Fibroblast of skin of scalp (primary cell): ENCODE measurements at regions not wholly inside any gene's neighbourhood (a gene's known extent, or its start where the extent isn't known, plus 50 kb on each side); places are given as distances from the start of the nearest gene placed in this dataset.
"Not testable (repeated sequence)": the region's sequence is repeated elsewhere in the genome, so short reads cannot be mapped to it uniquely, and the experiment has no call there.

ENCODE experiments used
- DNase-seq: peaks from one replicate; pipeline ENCODE4 v3.0.0-alpha.2; 2013

DNA sequence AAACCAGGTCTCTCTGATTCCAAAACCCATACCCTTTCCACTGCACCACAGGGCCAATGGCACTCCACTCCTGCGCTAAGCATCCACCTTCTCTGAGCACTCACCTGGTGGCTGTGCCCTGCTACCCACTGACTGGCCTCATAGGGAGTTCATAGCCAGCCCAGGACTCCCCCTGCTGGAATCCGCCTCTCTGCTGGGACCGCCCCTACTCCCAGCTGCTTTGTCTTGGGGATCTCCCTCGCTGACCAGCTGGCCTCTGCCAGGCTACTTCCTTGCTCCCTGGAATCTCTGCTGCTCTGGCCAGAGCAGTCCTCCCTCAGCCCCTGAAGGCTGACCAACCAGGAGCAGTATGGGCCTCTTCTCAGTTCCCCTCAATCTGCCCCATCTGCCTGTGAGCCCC, 129.7 kb downstream of the FAXC start:
- DNase-seq, result no peak

DNA sequence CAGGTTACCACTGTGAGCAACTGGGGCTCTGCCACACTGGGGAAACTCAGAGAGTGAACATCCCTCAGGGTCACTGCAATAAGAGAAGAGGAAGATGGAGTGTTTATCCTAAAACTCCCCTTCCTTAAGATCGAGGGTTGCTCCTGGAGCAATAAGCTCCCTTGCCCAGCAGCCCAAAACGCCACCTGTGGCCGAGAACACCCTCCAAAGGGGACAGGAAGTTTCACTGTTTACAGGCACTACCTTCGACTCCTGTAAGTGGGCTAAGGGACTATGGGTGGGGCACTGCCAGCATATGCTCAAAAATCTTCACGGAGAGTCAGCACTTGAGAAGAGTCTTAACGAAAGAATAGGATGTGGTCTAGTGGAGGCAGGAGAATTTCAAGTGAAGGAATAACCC, 132.5 kb downstream of the FAXC start:
- DNase-seq, result no peak

DNA sequence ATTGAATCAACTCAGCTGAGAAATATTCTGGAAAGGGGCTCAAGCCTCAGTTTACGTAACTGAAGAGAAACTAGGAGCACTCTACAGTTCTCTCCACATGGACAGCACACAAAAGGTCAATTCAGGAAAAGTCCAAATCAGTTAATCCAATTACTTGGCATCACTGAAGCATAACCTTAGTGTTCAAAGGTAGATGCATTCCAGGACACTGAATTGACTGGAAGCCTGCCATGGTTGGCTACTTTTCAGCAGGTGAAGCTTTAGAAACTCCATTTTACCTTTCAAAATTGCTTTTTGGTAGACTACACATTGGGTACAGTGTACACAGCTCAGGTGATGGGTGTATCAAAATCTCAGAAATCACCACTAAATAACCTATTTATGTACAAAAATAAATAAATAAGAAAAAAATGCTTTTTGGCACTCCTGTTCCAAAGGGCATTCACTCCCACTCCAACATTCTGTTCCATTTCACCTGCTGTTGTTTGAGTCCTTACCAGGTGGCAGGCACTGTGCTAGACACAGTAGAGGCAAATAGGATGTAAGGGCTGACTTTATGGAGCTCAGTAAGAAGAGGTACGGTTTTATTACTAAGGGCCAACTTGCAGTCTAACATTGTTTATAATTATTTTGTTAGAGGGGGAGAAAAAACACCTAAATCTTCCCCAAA, 153.4 kb downstream of the FAXC start:
- no peak for DNase-seq

DNA sequence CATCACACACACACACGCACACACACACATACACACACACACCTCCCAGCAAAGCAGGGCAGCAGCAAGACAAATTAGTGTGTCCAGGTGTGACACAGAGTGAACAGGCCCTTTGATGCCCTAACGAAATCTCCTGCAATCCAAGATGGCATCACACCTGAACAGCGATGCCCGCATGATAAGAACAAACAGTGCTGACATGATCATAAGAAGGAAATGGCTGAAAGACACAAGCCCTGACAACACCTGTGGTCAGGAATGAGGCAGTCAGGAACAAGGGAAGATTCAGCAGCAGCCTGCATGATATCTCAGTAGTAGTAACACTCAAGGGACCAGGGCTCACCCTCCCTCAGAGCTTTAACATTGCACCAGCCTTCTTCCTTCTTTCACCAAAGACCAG, 156.9 kb downstream of the FAXC start:
- DNase-seq, result no peak

DNA sequence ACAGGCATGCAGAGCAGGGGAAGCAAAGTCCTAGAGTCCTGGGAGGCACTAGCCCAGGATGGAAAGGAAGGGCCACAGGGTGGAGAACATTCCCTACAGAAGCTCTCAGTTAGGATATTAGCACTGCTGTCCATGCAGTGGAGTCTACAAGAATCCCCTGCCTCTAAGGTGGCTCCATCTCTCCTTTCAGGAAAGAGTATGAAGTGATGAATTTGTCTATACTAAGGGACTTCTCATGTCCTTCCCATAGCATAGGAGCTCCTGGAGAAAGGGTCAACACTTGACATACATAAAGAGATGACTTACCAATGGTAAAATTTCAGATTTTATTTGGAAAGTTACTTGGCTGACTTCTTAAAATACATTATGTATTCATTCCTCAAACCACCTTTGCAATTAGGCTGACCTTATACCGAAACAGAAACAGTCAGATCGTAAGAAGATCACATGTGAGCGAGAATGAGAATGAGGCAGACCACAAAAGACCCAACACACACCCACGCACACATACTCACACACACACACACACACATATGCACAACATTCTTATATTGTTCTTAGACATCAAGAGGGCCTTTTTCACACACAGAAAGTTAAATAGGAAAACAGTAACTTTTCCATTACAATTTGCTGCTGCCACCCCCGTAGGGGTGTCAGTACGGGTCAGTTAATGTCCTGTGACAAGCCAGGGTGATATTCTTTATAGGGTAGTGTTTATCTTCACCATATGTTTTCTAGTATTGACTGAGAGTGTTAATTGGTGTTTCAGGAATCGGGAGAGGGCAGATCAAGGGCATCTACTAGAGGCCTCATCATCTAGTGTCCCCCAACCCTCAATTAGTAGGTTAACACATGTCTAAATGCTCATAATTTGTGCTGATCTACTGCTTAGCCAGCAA, 159.4 kb downstream of the FAXC start:
- no peak for DNase-seq

DNA sequence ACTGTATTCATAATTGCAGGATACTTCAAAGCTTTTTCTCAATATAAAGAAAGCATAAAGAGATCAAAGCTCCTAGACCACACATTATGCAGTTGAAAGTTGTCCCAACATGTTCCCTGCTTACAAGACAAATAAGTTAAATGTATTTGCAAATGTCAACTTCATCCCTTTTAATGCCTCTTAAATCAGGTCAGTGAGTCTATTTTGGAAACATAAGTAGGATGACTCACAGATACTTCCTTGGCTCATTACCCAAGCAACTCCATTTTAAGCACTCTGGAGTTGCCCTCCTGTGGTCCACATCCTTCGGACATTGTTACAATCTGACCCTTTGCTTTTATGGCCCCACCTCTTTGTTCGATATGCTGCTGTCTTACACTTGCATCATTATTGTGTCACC, 162.0 kb downstream of the FAXC start:
- DNase-seq, result no peak

DNA sequence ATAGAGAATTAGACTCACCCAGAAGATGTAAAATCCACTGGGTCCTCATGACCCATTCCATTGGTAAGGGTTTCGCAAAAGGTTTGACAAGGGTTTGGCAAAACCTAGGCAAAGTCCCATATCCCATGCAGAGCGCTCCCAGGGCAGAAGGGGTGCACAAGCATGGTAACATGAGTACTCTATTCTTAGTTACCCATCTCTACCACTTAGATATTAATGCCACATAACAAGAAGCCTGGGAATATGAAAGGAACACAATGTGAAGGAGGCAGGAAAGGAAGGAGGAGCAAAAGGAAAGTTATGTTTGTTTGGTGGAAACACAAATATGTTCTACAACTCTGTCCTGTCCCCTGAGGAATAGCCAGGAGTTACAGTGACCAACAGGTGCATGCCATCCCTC, 163.1 kb downstream of the FAXC start:
- no peak for DNase-seq

DNA sequence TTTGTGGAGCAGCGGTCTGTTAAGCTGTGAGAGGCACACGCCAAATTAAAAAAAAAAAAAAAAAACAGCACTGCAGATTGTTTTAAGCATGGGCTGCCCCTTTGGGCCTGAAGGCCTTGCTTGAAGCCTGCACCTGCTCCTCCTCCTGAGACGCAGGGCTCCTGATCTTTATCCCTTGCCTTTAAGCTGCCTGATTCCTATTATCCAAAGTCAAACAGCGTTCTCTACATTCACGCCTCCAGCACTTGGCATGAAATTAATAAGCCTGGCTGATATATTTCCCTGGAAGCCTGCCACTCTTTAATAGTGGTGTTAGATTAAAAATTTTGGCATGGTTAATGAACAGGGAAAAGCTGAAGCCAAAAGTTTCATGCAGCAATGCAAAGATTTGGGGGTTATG, 163.9 kb downstream of the FAXC start:
- no peak for DNase-seq

DNA sequence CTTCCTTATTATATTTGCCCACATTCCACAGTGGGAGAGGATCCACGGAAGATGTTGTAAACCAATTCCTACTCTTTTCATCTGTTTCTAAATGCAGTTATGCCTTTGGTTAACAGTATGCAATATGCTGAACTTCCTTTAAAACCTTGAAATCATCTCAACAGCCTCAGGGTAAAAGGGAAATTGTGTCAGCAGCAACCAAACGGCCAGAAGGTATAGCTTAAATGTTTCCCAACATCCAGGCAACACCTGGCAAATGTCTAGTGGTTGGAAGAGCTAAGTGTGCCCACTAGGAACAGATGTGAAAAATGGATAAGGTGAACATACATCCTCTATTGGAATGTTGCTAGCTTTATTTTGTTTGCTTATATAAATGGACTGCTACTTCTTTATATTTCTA, 164.8 kb downstream of the FAXC start:
- no peak for DNase-seq

DNA sequence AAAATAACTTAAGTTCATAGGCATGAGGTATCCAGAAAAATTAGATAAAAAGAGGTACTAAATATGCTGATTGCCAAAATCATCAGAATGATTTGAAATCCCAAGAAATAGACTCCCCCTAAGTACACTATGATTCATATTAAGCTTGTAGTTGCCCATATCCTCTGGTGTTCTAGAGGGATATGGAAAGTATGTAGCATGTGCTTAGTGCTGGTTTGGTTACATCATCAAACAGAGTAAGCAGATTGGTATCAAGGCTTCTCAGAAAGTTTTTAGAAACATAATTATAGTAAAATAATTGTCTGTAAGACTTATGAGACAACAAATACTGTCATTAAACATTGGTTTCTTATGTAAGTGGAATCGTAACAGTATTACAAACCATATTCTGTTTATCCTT, 166.4 kb downstream of the FAXC start:
- no peak for DNase-seq

DNA sequence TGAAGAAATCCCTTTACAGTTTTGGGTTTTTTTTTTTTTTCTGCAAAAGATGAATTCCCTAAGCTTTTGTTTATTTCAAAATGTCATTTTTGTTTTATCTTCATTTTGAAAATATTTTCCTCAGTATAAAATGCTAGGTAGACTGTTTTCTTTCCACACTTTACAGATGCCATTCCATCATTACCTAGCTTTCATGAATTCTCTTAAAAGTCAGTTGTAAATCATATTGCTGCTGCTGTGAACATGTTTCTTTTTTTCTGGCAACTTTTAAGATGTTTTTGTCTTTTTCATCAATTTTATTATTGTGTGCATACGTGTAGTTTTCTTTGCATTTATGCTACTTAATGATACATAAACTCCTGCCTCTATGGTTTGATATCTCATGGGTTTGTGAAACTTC, 168.3 kb downstream of the FAXC start:
- DNase-seq, result no peak

DNA sequence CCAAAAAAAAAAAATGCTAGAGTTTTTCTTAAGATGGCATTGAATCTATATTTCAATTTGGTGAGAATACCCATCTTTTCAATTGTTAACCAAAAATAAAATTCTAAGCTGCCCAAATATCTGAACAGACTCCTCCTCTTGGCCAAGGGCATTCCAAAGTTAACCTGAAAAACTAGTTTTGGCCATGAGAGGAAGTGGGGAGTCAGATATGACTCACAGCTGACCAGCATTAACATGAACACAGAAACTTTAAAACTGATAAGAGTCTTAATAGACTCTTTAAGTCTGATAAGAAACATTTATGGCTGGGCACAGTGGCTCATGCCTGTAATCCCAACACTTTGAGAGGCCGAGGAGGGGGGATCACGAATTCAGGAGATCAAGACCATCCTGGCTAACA, 171.3 kb downstream of the FAXC start:
- DNase-seq, result no peak

DNA sequence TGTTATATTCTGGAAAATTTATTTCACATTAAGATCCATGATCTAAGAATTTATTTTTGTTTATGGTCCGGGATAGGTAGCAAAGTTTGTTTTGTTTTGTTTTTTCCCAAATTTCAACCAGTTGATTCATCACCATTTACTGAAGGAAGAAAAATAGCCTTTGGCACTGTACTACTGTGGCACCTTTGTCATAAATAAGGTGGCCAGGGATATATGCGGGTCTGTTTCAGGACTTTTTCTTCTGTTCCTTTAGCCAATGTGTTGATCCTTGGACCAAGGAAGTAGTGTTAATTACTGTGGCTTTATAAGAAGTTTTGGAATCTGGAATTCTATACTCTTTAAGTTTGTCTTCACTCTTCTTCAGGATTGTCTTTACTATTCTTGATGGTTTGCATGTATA, 171.7 kb downstream of the FAXC start:
- DNase-seq, result no peak

DNA sequence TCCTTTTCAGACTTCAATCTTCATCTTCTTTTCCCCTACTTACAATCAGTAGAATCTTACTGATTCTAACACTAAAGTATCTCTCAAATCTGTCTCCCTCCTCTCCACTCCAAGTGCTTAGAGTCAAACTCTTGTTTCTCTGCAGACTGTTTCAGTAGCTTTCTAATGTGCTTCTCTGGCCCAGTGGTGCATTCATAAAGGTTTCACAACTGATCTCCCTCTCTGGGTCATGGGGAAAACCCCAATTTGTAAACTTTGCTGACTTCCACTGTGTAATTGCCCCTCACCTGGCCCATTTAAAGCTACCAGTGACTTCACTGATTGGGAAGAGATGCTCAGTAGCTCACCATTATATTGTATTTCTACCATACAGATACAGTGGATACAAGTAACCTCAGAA, 183.6 kb downstream of the FAXC start:
- DNase-seq, result no peak

DNA sequence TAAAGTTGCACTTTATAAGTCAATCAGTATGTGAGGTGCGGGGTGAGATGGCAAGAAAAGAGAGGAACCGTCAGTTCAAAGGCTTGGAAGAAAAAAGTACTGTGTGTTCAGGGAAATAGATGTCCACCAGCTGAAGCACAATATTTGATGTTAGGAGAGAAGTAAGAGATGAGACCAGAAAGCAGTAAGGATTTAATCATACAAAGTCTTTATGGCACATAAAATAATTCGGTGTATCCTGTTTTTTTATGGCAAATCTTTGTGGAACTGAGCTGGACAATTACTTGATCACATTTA, 197.2 kb downstream of the FAXC start:
- no peak for DNase-seq

DNA sequence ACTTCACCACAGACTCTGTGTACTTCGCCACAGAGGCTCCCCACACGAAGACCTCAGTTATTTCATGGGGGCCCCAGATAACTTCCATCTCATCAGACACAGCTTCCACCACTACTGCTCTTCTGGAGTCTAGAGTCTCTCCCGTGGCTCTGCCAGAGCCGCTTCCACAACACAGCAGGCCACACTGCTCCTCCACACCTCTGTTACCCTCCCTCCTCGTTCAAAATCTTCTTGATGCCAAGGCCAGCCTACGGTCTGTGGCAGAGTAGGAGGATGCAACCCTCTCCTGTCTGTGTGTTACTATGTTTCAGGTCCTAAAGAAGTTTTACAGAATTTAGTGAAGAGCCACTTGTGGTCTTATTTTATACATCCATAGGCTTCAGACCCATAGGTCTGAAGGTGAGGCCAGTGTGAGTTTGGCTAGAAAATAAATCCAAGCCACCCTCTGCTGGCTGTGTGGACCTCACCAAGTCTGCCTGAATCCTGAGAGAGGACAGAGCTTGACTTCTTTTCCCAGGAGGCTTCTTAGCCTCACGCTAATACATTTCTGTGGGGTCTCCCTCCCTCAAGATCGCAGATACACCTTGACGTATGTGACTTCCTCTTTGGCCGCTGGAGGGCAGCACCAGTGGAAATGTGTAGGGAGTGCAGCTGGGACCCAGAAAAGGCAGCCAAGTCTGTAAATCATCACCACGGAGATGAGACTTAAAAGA, 197.7 kb downstream of the FAXC start:
- peak; percentile 14 for DNase-seq

DNA sequence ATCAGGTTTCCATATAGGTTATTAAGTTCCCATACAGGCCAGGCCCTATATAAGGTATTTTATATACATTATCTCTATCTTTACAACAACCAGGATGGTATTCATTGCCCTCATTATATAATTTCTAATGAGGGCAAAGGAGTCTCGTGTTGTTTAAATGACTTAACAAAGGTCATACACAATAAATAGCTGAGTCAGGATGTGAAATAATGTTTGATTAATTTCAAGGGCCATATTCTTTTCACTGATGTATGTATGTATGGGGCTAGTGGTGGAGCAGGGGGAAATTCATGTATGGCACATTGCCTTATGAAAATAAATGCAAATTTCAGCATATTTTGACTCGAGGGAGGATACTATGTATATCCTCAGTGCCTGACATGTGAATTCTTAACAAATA, 200.7 kb downstream of the FAXC start:
- no peak for DNase-seq

DNA sequence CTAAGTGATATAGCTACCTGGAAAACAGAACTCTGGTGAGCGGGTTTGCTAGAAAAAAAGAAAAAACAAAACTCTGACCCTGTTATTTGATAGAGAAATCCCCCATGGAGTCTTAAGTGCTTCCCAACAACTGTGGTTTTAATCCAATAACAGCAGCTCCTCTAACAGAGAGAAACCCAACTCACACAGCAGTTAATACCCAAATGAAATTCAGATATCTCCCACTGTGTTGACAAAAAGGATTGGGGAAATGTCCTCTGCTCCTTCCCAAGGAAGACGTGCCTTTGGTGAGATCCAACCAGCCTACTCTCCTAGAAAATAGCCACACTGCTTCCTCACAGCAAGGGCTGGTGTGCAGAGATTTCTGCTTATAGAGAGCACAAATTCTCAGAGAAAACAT, 200.4 kb upstream of the FBXL4 start:
- no peak for DNase-seq

DNA sequence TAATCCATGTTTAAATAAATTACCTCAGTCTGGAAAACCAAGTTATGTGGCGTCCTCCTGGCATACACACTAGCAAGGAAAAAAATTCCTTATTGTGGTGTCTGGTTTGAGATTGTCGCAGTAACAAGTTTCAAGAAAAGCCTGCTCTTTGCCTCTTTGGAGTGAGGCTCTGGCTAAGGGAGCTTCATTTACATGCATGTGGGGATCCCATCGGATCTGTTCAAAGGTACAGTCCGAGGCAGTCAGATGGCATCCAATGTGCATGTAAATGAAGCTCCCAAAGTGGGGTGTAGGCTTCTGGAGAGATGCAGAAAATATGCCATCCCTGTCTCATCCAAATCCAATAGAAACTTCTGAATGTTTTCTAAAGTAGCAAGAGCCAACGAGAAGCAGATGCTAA, 199.5 kb upstream of the FBXL4 start:
- no peak for DNase-seq

DNA sequence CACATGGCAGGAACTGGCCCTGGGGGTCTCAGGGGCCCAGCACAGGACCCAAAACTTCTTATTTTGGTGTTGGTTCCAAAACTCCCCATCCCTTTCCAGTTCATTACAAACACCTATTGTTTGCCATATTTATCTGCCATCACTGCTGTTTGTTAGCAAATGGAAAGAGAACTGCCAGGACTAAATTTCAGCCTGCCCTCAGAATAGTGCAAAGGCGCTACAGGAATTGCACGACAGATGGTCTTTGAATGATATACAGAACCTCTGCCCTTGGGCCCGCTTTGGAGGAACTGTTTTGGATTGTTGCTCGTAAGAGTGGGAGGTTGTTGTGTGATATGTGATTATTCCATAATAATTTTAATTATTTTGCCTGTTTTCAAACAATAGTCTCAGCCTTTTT, 199.0 kb upstream of the FBXL4 start:
- DNase-seq, result no peak

DNA sequence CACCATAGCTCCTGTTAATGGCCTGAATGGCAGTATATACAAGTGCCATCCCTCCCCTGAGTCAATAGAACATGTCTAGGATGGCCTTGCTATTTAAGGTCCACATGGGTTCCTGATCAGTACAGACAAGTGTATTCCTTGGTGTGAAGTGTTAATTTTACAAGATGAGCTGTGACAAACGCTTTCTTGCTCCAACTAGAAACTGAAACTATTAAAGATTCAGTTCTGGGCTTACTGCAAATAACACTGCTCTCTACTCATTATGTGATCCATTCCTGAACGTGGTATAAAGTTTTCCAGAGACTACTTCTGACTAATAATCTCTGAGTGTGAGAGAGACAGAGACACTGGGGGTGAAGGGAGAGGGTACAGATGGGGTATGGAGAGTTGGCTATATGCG, 198.0 kb upstream of the FBXL4 start:
- DNase-seq, result no peak

DNA sequence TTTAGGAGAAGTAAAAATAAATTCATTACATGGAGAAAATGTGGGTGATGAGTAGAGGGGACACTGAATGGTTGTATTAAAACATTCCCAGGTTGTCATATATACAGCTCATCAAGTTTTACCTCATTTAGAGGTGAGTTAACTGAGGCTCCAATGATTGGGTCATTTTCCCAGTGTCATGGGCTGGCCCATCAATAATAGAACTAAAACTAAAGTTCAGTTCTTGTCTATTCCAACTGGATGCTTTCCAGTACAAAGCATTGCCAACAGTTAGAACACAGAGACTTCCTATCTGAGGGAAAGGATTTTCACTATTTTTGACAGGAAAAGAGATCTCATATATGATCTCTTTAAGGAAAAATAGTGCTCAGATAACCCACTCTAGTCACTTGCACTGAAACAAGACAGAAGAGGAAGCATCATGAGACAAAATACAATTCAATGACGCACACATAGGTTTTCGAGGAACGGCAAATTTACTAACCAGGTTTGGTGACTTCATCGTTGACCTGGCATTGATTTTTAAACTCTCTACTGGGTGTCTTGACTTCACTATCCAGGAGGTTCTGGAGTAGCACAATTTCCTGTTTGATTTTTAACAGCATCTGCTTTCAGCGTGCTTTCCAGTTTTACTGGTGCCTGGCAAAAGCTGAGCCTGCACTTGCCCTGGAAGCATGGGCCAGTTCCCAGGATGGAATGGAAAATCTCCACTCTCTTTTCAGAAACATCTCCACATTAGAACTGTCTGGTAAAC, 195.5 kb upstream of the FBXL4 start:
- no peak for DNase-seq

DNA sequence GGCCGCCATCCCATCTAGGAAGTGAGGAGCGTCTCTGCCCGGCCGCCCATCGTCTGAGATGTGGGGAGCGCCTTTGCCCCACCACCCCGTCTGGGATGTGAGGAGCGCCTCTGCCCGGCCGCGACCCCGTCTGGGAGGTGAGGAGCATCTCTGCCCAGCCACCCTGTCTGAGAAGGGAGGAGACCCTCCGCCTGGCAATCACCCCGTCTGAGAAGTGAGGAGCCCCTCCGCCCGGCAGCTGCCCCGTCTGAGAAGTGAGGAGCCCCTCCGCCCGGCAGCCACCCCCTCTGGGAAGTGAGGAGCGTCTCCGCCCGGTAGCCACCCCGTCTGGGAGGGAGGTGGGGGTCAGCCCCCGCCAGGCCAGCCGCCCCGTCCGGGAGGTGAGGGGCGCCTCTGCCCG, 194.2 kb upstream of the FBXL4 start:
- DNase-seq, result not testable (repeated sequence)
